SK-N-SH (cell line): ENCODE measurements at regions not wholly inside any gene's neighbourhood (a gene's known extent, or its start where the extent isn't known, plus 50 kb on each side); places are given as distances from the start of the nearest gene placed in this dataset.

Experiments used
- CTCF ChIA-PET: fragments of 300-600, 350-600 bp; formaldehyde crosslinking; extraction: SDS; loops from one replicate; lab custom pipeline; 2021; lab: Yijun Ruan, JAX
- POLR2A ChIA-PET: fragments of 350-600 bp; sonication (Branson Sonifier 250); formaldehyde crosslinking; extraction: SDS; loops from one replicate; lab custom pipeline; 2020; ENCODE audit warnings: antibody characterized with exemption, inconsistent platforms; lab: Yijun Ruan, JAX
- DNase-seq: peaks from one replicate; pipeline ENCODE4 v3.0.0; 2012
- H2AFZ ChIP-seq: fragments of 200-600 bp; sonication (generic); 2 replicates; pipeline ENCODE4 v1.8.1; 2016; ENCODE audit warnings: antibody characterized with exemption, mild to moderate bottlenecking, low read depth
- H3F3A ChIP-seq: fragments of 200-600 bp; sonication (generic); replicated peaks from 2 replicates; pipeline ENCODE3; 2016; ENCODE audit warnings: antibody characterized with exemption, mild to moderate bottlenecking; ENCODE audit not compliant: insufficient read depth
- H3K27ac ChIP-seq, 2 experiments: fragments of 200-500 bp in 1 of 2; fragments of 200-600 bp in 1 of 2; sonication (Bioruptor generic) in 1 of 2; sonication (generic), shearing (Covaris generic) in 1 of 2; 2 replicates each; pipeline versions ENCODE4 v1.5.1 to v1.6.1; 2014 to 2016; ENCODE audit warnings: low read depth in 2 of 2, inconsistent platforms in 1 of 2, low read length in 1 of 2, mild to moderate bottlenecking in 1 of 2, mixed read lengths in 1 of 2
- H3K27me3 ChIP-seq: fragments of 200-600 bp; sonication (generic), shearing (Covaris generic); 2 replicates; pipeline ENCODE4 v1.6.1; 2016; ENCODE audit warnings: mixed run types; ENCODE audit not compliant: insufficient read depth
- H3K36me3 ChIP-seq, 2 experiments: fragments of 200-500 bp in 1 of 2; fragments of 200-600 bp in 1 of 2; sonication (Bioruptor generic) in 1 of 2; sonication (generic) in 1 of 2; replicated peaks in 1 of 2; 2 replicates each; pipeline versions ENCODE3 to v1.5.1; 2014 to 2016; ENCODE audit warnings: low read length in 1 of 2, mild to moderate bottlenecking in 1 of 2; ENCODE audit not compliant: insufficient read depth in 2 of 2, control insufficient read depth in 1 of 2
- H3K4me1 ChIP-seq, 2 experiments: fragments of 200-500 bp in 1 of 2; fragments of 200-600 bp in 1 of 2; sonication (Bioruptor generic) in 1 of 2; sonication (generic), shearing (Covaris generic) in 1 of 2; 2 replicates each; pipeline versions ENCODE4 v1.5.1 to v1.6.1; 2014 to 2016; ENCODE audit warnings: low read depth in 1 of 2, low read length in 1 of 2, mixed run types in 1 of 2; ENCODE audit not compliant: insufficient read depth in 2 of 2, control insufficient read depth in 1 of 2
- H3K4me2 ChIP-seq: fragments of 200-600 bp; sonication (generic), shearing (Covaris generic); 2 replicates; pipeline ENCODE4 v1.6.1; 2017; ENCODE audit warnings: mixed run types
- H3K4me3 ChIP-seq, 2 experiments: fragments of 200-500 bp in 1 of 2; fragments of 200-600 bp in 1 of 2; sonication (Bioruptor generic) in 1 of 2; sonication (generic), shearing (Covaris generic) in 1 of 2; 2 replicates each; pipeline versions ENCODE4 v1.5.1 to v1.8.1; 2014 to 2016; ENCODE audit warnings: low read depth in 2 of 2, inconsistent platforms in 1 of 2, low read length in 1 of 2, mild to moderate bottlenecking in 1 of 2, mixed read lengths in 1 of 2, moderate library complexity in 1 of 2
- H3K79me2 ChIP-seq: fragments of 200-600 bp; sonication (generic); 2 replicates; pipeline ENCODE4 v1.8.1; 2017; ENCODE audit warnings: mild to moderate bottlenecking; ENCODE audit not compliant: insufficient read depth
- H3K9ac ChIP-seq: fragments of 200-600 bp; sonication (generic); 2 replicates; pipeline ENCODE4 v1.6.1; 2017; ENCODE audit warnings: mixed run types
- H3K9me2 ChIP-seq: fragments of 200-600 bp; sonication (generic); 2 replicates; pipeline ENCODE4 v1.6.1; 2017; ENCODE audit warnings: mixed run types
- H3K9me3 ChIP-seq: fragments of 200-600 bp; sonication (generic); 2 replicates; pipeline ENCODE4 v1.6.1; 2017; ENCODE audit warnings: mixed run types, mild to moderate bottlenecking, moderate library complexity
- H4K20me1 ChIP-seq: fragments of 200-600 bp; sonication (generic); 2 replicates; pipeline ENCODE4 v1.6.1; 2017; ENCODE audit warnings: mild to moderate bottlenecking, mixed run types; ENCODE audit not compliant: insufficient read depth
- ELF1 ChIP-seq: IDR thresholded peaks from 2 replicates; pipeline ENCODE4 v1.4.0; 2012
- EP300 ChIP-seq, 2 experiments: IDR thresholded peaks; 2 replicates each; pipeline versions ENCODE4 v1.4.0 to v1.6.1; 2012; ENCODE audit warnings: borderline replicate concordance in 1 of 2, low read depth in 1 of 2, low read length in 1 of 2
- EZH2phosphoT487 ChIP-seq: fragments of 200-600 bp; sonication (generic); IDR thresholded peaks from 2 replicates; pipeline ENCODE4 v1.6.1; 2017; ENCODE audit warnings: low read depth, mixed run types, mild to moderate bottlenecking, antibody characterized with exemption, moderate library complexity, borderline replicate concordance
- FOSL2 ChIP-seq: IDR thresholded peaks from 2 replicates; pipeline ENCODE4 v1.4.0; 2012; ENCODE audit warnings: low read depth, mild to moderate bottlenecking, moderate library complexity, borderline replicate concordance
- FOXJ3 ChIP-seq: sonication (generic); formaldehyde crosslinking; IDR thresholded peaks from 2 replicates; pipeline ENCODE4 v1.5.1; 2020; ENCODE audit warnings: mild to moderate bottlenecking, missing genetic modification reagents
- FOXM1 ChIP-seq: IDR thresholded peaks from 2 replicates; pipeline ENCODE4 v1.4.0; 2012; ENCODE audit warnings: low read depth, mild to moderate bottlenecking
- GATA2 ChIP-seq: sonication (generic); formaldehyde crosslinking; IDR thresholded peaks from 2 replicates; pipeline ENCODE4 v1.5.0; 2020; ENCODE audit warnings: mild to moderate bottlenecking, missing genetic modification reagents
- IRF3 ChIP-seq: fragments of 150-350 bp; IDR thresholded peaks from 2 replicates; pipeline ENCODE4 v1.6.1; 2016; ENCODE audit warnings: mild to moderate bottlenecking, low read depth, low read length
- JUND ChIP-seq: IDR thresholded peaks from 2 replicates; pipeline ENCODE4 v1.4.0; 2012
- MXI1 ChIP-seq: IDR thresholded peaks from 2 replicates; pipeline ENCODE4 v1.6.1; 2012; ENCODE audit warnings: mild to moderate bottlenecking, low read depth, low read length, improper control_type of control experiment
- NFIC ChIP-seq: IDR thresholded peaks from 2 replicates; pipeline ENCODE4 v1.4.0; 2012; ENCODE audit warnings: borderline replicate concordance
- NRF1 ChIP-seq: IDR thresholded peaks from 2 replicates; pipeline ENCODE4 v1.6.1; 2012; ENCODE audit warnings: low read depth, mild to moderate bottlenecking, low read length
- RCOR1 ChIP-seq: fragments of 150-350 bp; IDR thresholded peaks from 2 replicates; pipeline ENCODE4 v1.6.1; 2017; ENCODE audit warnings: antibody characterized with exemption, low read length
- RFX5 ChIP-seq: IDR thresholded peaks from 2 replicates; pipeline ENCODE4 v1.6.1; 2012; ENCODE audit warnings: mild to moderate bottlenecking, improper control_type of control experiment, low read length
- RXRA ChIP-seq: IDR thresholded peaks from 2 replicates; pipeline ENCODE4 v1.4.0; 2012; ENCODE audit warnings: low read depth, mild to moderate bottlenecking, borderline replicate concordance
- SMC3 ChIP-seq: IDR thresholded peaks from 2 replicates; pipeline ENCODE4 v1.6.1; 2012; ENCODE audit warnings: low read depth, low read length, improper control_type of control experiment
- TCF12 ChIP-seq: IDR thresholded peaks from 2 replicates; pipeline ENCODE4 v1.4.0; 2012
- TEAD4 ChIP-seq: IDR thresholded peaks from 2 replicates; pipeline ENCODE4 v1.4.0; 2012; ENCODE audit warnings: mild to moderate bottlenecking, borderline replicate concordance; ENCODE audit not compliant: insufficient read depth
- USF1 ChIP-seq: IDR thresholded peaks from 2 replicates; pipeline ENCODE4 v1.4.0; 2012; ENCODE audit warnings: low read depth, borderline replicate concordance
- USF2 ChIP-seq: fragments of 150-350 bp; IDR thresholded peaks from 2 replicates; pipeline ENCODE4 v1.6.1; 2017; ENCODE audit warnings: antibody characterized with exemption, low read length, low read depth, borderline replicate concordance
- YY1 ChIP-seq: IDR thresholded peaks from 2 replicates; pipeline ENCODE4 v1.4.0; 2012; ENCODE audit warnings: low read depth, mild to moderate bottlenecking
- WGBS: methylation state at CpG from one replicate; pipeline ENCODE4 v1.1.6; 2017; ENCODE audit warnings: low lambda C conversion rate; 5-methylcytosine and 5-hydroxymethylcytosine counted together

- peaks cover 20 to 48% of the 10 kb centered on the region in 2 experiments for H3K4me1 ChIP-seq
- no peaks in the 10 kb centered on the region for H3K9me3 ChIP-seq
- peak overlapping the region; percentile 72; the same call in 1 of the 2 replicates for H3K4me2 ChIP-seq
- ChIA-PET POLR2A (interaction anchor here (1.3 kb wide), 1 partner anchor 75 kb away, joined by 5 read pairs; no protein-coding TSS in a partner anchor), CTCF (interaction anchor here (1.3 to 2.9 kb wide), 2 partner anchors 75 to 96 kb away, joined by 3 to 10 read pairs; partner anchors contain the start of gene TRIM13)
- peaks cover 100% of the 10 kb centered on the region for H3K79me2 ChIP-seq
- H3F3A ChIP-seq: no peaks in the 10 kb centered on the region
- DNase-seq: no peak
- peak overlapping the region; percentile 16 to 53; a peak in 3 of 4 replicates for H3K27ac ChIP-seq
- H4K20me1 ChIP-seq: peaks cover 22% of the 10 kb centered on the region; the same call in 1 of the 2 replicates
- no peaks in the 10 kb centered on the region for H3K9me2 ChIP-seq
- H3K9ac ChIP-seq: peak overlapping the region; percentile 46; the same call in 1 of the 2 replicates
- H3K27me3 ChIP-seq: no peaks in the 10 kb centered on the region
- H3K36me3 ChIP-seq: peaks cover 6 to 10% of the 10 kb centered on the region in 2 experiments
- H3K4me3 ChIP-seq: peak overlapping the region in 1 of 2 experiments; percentile 21; a peak in 1 of 4 replicates
- no peak overlapping the region for H2AFZ ChIP-seq
- TF ChIP-seq USF2 (no peak), EP300 (IDR thresholded peaks at IDR 0.05; ENCODE audit: borderline replicate concordance in 1 of 2, low read depth in 1 of 2, low read length in 1 of 2) (no peak), NFIC (no peak), IRF3 (no peak)
These were observed 57.4 kb downstream of the KCNRG start for GRCh38 chr13:50072676-50073075.

GRCh38 chr13:50073340-50073739 is 58.1 kb downstream of the KCNRG start:
- peaks cover 27% of the 10 kb centered on the region; the same call in 1 of the 2 replicates for H4K20me1 ChIP-seq
- H3K4me2 ChIP-seq: peak overlapping the region; percentile 72; the same call in 1 of the 2 replicates
- H3F3A ChIP-seq: no peaks in the 10 kb centered on the region
- no peaks in the 10 kb centered on the region for H3K9me2 ChIP-seq
- H3K27ac ChIP-seq: peak overlapping the region in 1 of 2 experiments; percentile 53; a peak in 2 of 4 replicates
- H3K4me3 ChIP-seq: no peak overlapping the region; a peak in 1 of 4 replicates
- 0 out of 2 replicates have a peak overlapping the region, but pooled peaks have one; percentile 20 for H3K9ac ChIP-seq
- 51% methylated on average over 1 of the region's 1 CpG for WGBS
- peak overlapping the region; percentile 44 for H2AFZ ChIP-seq
- POLR2A ChIA-PET: interaction anchor here (1.3 kb wide), 1 partner anchor 76 kb away, joined by 5 read pairs; no protein-coding TSS in a partner anchor
- no peaks in the 10 kb centered on the region for H3K9me3 ChIP-seq
- no peak for DNase-seq
- CTCF ChIA-PET: interaction anchor here (0.5 to 2.9 kb wide), 4 partner anchors 11 to 728 kb away, joined by 3 to 10 read pairs (median 3); partner anchors contain the start of gene TRIM13
- peaks cover 100% of the 10 kb centered on the region for H3K79me2 ChIP-seq
- H3K4me1 ChIP-seq: peaks cover 24 to 48% of the 10 kb centered on the region in 2 experiments
- H3K36me3 ChIP-seq: peaks cover 0 to 8% of the 10 kb centered on the region in 2 experiments
- no peaks in the 10 kb centered on the region for H3K27me3 ChIP-seq
- TF ChIP-seq GATA2 (CRISPR knock-in tag) (no peak), RXRA (no peak), JUND (no peak), FOXM1 (no peak), EZH2phosphoT487 (no peak), YY1 (no peak), IRF3 (no peak), FOXJ3 (CRISPR knock-in tag) (no peak), TEAD4 (no peak), RCOR1 (no peak), USF2 (no peak), TCF12 (no peak), RFX5 (no peak), FOSL2 (no peak), MXI1 (no peak), USF1 (no peak), ELF1 (no peak), NRF1 (no peak), SMC3 (no peak)
